Thyroid gland (tissue), 4 donors: ENCODE measurements at regions not wholly inside any gene's neighbourhood (a gene's known extent, or its start where the extent isn't known, plus 50 kb on each side); places are given as distances from the start of the nearest gene placed in this dataset.

Experiments
- DNase-seq, 2 donors: peaks; one replicate each; pipeline ENCODE4 v3.0.0-alpha.2; 2019
- H3K27ac ChIP-seq, 3 donors: fragments of 200-600 bp; sonication (generic); 1 replicate in 2 of 3; 2 replicates in 1 of 3; pipeline ENCODE4 v1.5.1; 2016 to 2019; ENCODE audit warnings: mild to moderate bottlenecking in 1 of 3, moderate library complexity in 1 of 3
- H3K27me3 ChIP-seq: fragments of 200-600 bp; sonication (generic); one replicate; pipeline ENCODE4 v1.5.1; 2019
- H3K36me3 ChIP-seq, 2 donors: fragments of 200-600 bp; sonication (generic); one replicate each; pipeline ENCODE4 v1.5.1; 2016 to 2019
- H3K4me1 ChIP-seq, 2 donors: fragments of 200-600 bp; sonication (generic); one replicate each; pipeline ENCODE4 v1.5.1; 2017 to 2019
- H3K4me3 ChIP-seq, 3 donors: fragments of 200-600 bp; sonication (generic); replicated peaks in 1 of 3; 1 replicate in 2 of 3; 2 replicates in 1 of 3; pipeline ENCODE4 v1.5.1; 2016; ENCODE audit warnings: mild to moderate bottlenecking in 1 of 3
- H3K9me3 ChIP-seq: fragments of 200-600 bp; sonication (generic); one replicate; pipeline ENCODE4 v1.5.1; 2017
- POLR2A ChIP-seq, 2 donors: fragments of 450-650 bp; IDR thresholded peaks; one replicate each; pipeline ENCODE4 v1.6.1; 2017; ENCODE audit warnings: antibody characterized with exemption in 2 of 2, mild to moderate bottlenecking in 2 of 2, moderate library complexity in 1 of 2
- WGBS, 2 donors: methylation state at CpG; one replicate each; pipeline ENCODE4 v1.1.5; 2017; 5-methylcytosine and 5-hydroxymethylcytosine counted together
- intact Hi-C: fragments of 100-400 bp; cut with DNase I; formaldehyde crosslinking; loops from one replicate; pipeline ENCODE4 v1.15.1; 2023
- TF ChIP-seq, protein P1 (sequence below), 6 experiments: fragments of 200-600 bp in 3 of 6; fragments of 450-650 bp in 3 of 6; sonication (generic) in 3 of 6; IDR thresholded peaks; one replicate each; pipeline ENCODE4 v1.5.1; 2016 to 2019; ENCODE audit warnings: antibody characterized with exemption in 6 of 6, mild to moderate bottlenecking in 2 of 6, inconsistent platforms in 1 of 6, moderate library complexity in 1 of 6

- TF ChIP-seq, protein P1, sequence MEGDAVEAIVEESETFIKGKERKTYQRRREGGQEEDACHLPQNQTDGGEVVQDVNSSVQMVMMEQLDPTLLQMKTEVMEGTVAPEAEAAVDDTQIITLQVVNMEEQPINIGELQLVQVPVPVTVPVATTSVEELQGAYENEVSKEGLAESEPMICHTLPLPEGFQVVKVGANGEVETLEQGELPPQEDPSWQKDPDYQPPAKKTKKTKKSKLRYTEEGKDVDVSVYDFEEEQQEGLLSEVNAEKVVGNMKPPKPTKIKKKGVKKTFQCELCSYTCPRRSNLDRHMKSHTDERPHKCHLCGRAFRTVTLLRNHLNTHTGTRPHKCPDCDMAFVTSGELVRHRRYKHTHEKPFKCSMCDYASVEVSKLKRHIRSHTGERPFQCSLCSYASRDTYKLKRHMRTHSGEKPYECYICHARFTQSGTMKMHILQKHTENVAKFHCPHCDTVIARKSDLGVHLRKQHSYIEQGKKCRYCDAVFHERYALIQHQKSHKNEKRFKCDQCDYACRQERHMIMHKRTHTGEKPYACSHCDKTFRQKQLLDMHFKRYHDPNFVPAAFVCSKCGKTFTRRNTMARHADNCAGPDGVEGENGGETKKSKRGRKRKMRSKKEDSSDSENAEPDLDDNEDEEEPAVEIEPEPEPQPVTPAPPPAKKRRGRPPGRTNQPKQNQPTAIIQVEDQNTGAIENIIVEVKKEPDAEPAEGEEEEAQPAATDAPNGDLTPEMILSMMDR (IDR thresholded peaks at IDR 0.05) = no peak
- TF ChIP-seq POLR2A (IDR thresholded peaks at IDR 0.05) = no peak
- H3K9me3 ChIP-seq = no peaks in the 10 kb centered on the region
- peaks cover 6 to 7% of the 10 kb centered on the region in 2 donors for H3K4me1 ChIP-seq
- H3K27me3 ChIP-seq = no peaks in the 10 kb centered on the region
- 86 to 95% methylated on average over 4 of the region's 4 CpGs for WGBS, 2 donors
- intact Hi-C loops = no loop called here
- peak overlapping the region in 2 of 3 donors; percentile 0 to 33 for H3K27ac ChIP-seq
- no peak overlapping the region for H3K4me3 ChIP-seq
- no peaks in the 10 kb centered on the region for H3K36me3 ChIP-seq
- no peak for DNase-seq
These were observed 975.0 kb upstream of the ADGRL4 start for GRCh38 chr1:79981481-79981880.

DNA sequence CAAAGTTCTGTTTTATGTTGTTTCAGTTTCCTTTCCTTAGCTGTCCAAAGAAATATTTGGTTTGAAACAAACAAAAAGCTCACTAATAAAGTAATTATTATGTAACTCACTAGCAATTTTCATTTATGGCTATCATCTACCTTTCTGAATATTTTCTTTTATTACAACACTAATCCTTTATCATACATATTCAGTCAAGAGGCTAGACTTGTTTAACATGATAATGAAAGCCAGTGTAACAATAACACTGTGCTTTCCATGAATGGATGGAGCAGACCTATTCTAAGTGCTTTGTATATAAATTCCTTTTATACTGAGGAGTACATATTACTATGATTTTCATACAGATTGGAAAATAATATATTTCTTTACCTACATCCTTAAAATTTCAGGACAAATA is 972.8 kb upstream of the ADGRL4 start:
- intact Hi-C loops = no loop called here
- no peak for TF ChIP-seq POLR2A (IDR thresholded peaks at IDR 0.05)
- TF ChIP-seq, protein P1 (IDR thresholded peaks at IDR 0.05) = no peak

DNA sequence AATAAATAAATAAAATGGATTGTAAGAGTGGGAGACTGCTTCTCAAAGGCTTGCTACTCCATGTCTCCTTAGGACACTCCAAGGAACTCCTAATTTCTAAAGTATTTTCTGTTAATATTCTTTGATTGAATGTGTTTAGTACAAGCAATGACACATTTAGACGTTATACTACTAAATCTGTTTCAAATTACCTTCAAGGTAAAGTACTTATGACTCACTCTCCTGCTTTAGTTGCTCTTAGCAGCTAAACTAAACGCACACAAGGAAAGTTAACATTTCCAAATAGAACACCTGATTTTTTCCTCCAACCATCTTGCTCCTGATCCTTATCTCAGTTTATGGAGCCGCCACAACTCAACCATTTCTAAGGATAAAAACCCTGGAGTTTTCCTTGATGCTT is 969.8 kb upstream of the ADGRL4 start:
- H3K27me3 ChIP-seq = no peaks in the 10 kb centered on the region
- no peak for TF ChIP-seq POLR2A (IDR thresholded peaks at IDR 0.05)
- TF ChIP-seq, protein P1 (IDR thresholded peaks at IDR 0.05) = no peak

More for the DNA sequence above, 972.8 kb upstream of the ADGRL4 start:
- H3K4me3 ChIP-seq = no peak overlapping the region
- no peaks in the 10 kb centered on the region for H3K9me3 ChIP-seq
- no peak for DNase-seq
- H3K27me3 ChIP-seq = no peaks in the 10 kb centered on the region
- H3K27ac ChIP-seq = no peak overlapping the region
- H3K4me1 ChIP-seq = peaks cover 6 to 7% of the 10 kb centered on the region in 2 donors
- H3K36me3 ChIP-seq = no peaks in the 10 kb centered on the region

DNA sequence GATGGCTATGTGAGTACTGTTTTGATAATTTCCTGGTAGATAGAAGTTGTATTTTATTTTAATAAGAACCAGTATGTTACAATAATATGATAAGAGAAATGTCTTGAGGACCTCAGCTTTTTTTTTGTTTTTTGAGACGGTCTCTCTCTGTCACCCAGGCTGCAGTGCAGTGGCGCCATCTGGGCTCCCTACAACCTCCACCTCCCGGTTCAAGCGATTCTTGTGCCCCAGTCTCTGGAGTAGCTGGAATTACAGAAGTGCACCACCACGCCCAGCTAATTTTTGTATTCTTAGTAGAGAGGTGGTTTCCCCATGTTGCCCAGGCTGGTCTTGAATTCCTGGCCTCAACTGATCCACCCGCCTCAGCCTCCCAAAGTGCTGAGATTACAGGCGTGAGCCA is 968.1 kb upstream of the ADGRL4 start:
- no peak overlapping the region for H3K27ac ChIP-seq
- no peaks in the 10 kb centered on the region for H3K4me1 ChIP-seq
- H3K36me3 ChIP-seq = no peaks in the 10 kb centered on the region
- H3K9me3 ChIP-seq = no peaks in the 10 kb centered on the region
- no peak for TF ChIP-seq POLR2A (IDR thresholded peaks at IDR 0.05)
- TF ChIP-seq, protein P1 (IDR thresholded peaks at IDR 0.05) = no peak
- H3K27me3 ChIP-seq = no peaks in the 10 kb centered on the region
- H3K4me3 ChIP-seq = no peak overlapping the region
- intact Hi-C loops = no loop called here
- 87 to 89% methylated on average over 7 of the region's 7 CpGs for WGBS, 2 donors
- DNase-seq = no peak

More for the DNA sequence above, 969.8 kb upstream of the ADGRL4 start:
- Histone ChIP-seq H3K27ac (no peak overlapping the region), H3K9me3 (no peaks in the 10 kb centered on the region), H3K36me3 (no peaks in the 10 kb centered on the region), H3K4me1 (no peaks in the 10 kb centered on the region), H3K4me3 (no peak overlapping the region)
- WGBS, 2 donors = 62 to 76% methylated on average over 3 of the region's 3 CpGs
- intact Hi-C loops = no loop called here
- DNase-seq = no peak

- Histone ChIP-seq H3K9me3 (no peaks in the 10 kb centered on the region), H3K27me3 (no peaks in the 10 kb centered on the region), H3K4me3 (no peak overlapping the region), H3K36me3 (no peaks in the 10 kb centered on the region), H3K27ac (no peak overlapping the region), H3K4me1 (no peaks in the 10 kb centered on the region)
- intact Hi-C loops = no loop called here
- no peak for TF ChIP-seq POLR2A (IDR thresholded peaks at IDR 0.05)
- TF ChIP-seq, protein P1 (IDR thresholded peaks at IDR 0.05) = no peak
- no peak for DNase-seq
- WGBS, 2 donors = 83 to 84% methylated on average over 2 of the region's 2 CpGs
These were observed 963.4 kb upstream of the ADGRL4 start for GRCh38 chr1:79969886-79970285.
